ENCODE measurements at regions not wholly inside any gene's neighbourhood (a gene's known extent, or its start where the extent isn't known, plus 50 kb on each side); places are given as distances from the start of the nearest gene placed in this dataset.

DNA sequence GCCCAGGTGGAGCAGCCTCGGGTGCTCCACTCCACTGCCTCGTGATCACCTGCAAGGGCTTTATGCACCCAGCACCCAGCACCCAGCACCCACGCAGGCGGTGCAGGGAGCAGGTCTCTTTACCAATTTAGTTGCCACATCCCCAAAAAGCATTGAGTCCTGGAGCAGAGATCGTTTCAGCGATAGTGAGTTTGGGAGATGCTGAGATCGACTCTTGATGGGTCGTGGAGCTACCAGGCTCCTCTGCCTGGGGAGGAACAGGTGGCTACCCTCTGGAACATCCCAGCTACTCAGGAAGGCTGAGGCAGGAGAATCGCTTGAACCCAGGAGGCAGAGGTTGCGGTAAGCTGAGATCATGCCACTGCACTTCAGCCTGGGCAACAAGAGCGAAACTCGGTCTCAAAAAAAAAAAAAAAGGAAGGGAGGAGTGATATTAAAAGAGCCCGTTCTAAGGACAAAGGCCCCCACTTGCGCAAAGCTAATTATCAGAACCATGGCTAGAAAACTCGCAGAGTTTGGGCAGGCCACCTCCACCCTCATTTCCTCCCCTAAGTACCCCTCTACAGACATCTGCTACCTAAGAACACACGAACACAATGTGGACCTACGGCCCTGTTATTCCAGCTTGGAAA, 106.5 kb upstream of the SLC45A1 start:
- Histone ChIP-seq H4K8ac (ENCODE audit: extremely low read depth, insufficient read depth, low read length) (peak overlapping the region; percentile 8; the same call in 1 of the 2 replicates), H3K18ac (ENCODE audit: extremely low read depth, low read length) (no peak overlapping the region; the same call in 1 of the 2 replicates), H3K4me2 (ENCODE audit: insufficient read depth in 1 of 2, low read depth in 2 of 2, low read length in 2 of 2) (no peak overlapping the region), H3K36me3 (ENCODE audit: control insufficient read depth in 2 of 4, insufficient read depth in 4 of 4, low read length in 3 of 4) (no peaks in the 10 kb centered on the region), H3K9ac (replicated peaks in 1 of 4; ENCODE audit: extremely low read depth in 1 of 4, low read depth in 3 of 4, low read length in 3 of 4) (no peak overlapping the region), H3K23me2 (ENCODE audit: low read depth, low read length) (no peaks in the 10 kb centered on the region), H3K4ac (replicated peaks; ENCODE audit: insufficient read length, low read depth, low read length) (no peak overlapping the region), H3K27me3 (replicated peaks in 1 of 4; ENCODE audit: control insufficient read depth in 3 of 4, extremely low read depth in 1 of 4, insufficient read depth in 3 of 4, low read length in 3 of 4) (no peaks in the 10 kb centered on the region; a peak in 1 of 7 replicates), H2BK12ac (ENCODE audit: low read depth, low read length) (peak overlapping the region; percentile 92; the same call in 1 of the 2 replicates), H2BK20ac (ENCODE audit: low read length) (no peak overlapping the region; the same call in 1 of the 2 replicates), H3K9me3 (ENCODE audit: insufficient read depth in 2 of 2, low read depth in 1 of 2, low read length in 1 of 2) (no peaks in the 10 kb centered on the region), H3K4me3 (ENCODE audit: extremely low read depth in 1 of 4, insufficient read depth in 2 of 4, low read depth in 3 of 4, low read length in 4 of 4) (no peak overlapping the region), H4K5ac (ENCODE audit: insufficient read length, low read depth, low read length) (no peak overlapping the region), H3K4me1 (replicated peaks in 1 of 4; ENCODE audit: control insufficient read depth in 3 of 4, insufficient read depth in 4 of 4, low read length in 3 of 4) (peaks cover 0 to 7% (median 2%) of the 10 kb centered on the region in 4 experiments; a peak in 3 of 7 replicates), H3K56ac (replicated peaks; ENCODE audit: insufficient read length, low read depth, low read length) (no peak overlapping the region), H3K14ac (ENCODE audit: insufficient read length) (no peak overlapping the region), H3K27ac (ENCODE audit: low read depth, low read length) (no peak overlapping the region), H2BK15ac (ENCODE audit: low read length) (no peak overlapping the region; the same call in 1 of the 2 replicates), H3K23ac (ENCODE audit: insufficient read length) (no peak overlapping the region), H2BK120ac (replicated peaks; ENCODE audit: low read depth, low read length) (no peak overlapping the region), H3K79me2 (ENCODE audit: control insufficient read depth in 1 of 2, insufficient read depth in 2 of 2, low read length in 2 of 2) (no peaks in the 10 kb centered on the region), H2BK5ac (ENCODE audit: low read depth, low read length) (0 out of 2 replicates have a peak overlapping the region, but pooled peaks have one; percentile 50), H2AFZ (ENCODE audit: low read length) (no peak overlapping the region), H2AK5ac (ENCODE audit: low read depth, low read length) (no peak overlapping the region), H4K91ac (replicated peaks; ENCODE audit: insufficient read length, low read length) (no peak overlapping the region), H3K79me1 (ENCODE audit: low read depth, low read length) (no peaks in the 10 kb centered on the region), H4K20me1 (replicated peaks in 1 of 2; ENCODE audit: control insufficient read depth in 1 of 2, insufficient read depth in 2 of 2, low read length in 2 of 2) (no peaks in the 10 kb centered on the region)
- TF ChIP-seq POLR2AphosphoS5 (IDR thresholded peaks at IDR 0.05; ENCODE audit: low read depth, low read length): no peak
- no peak for TF ChIP-seq POU5F1 (IDR thresholded peaks at IDR 0.05; ENCODE audit: low read depth, low read length)
- TF ChIP-seq SP2 (IDR thresholded peaks at IDR 0.05; ENCODE audit: low read length): no peak
- no peak for TF ChIP-seq SRF (IDR thresholded peaks at IDR 0.05; ENCODE audit: low read depth, low read length)
- TF ChIP-seq CHD1 (IDR thresholded peaks at IDR 0.05; ENCODE audit: low read depth, low read length): no peak
- no peak for TF ChIP-seq SP4 (IDR thresholded peaks at IDR 0.05; ENCODE audit: low read length)
- no peak for TF ChIP-seq PHF8 (conservative IDR thresholded peaks at IDR 0.05; ENCODE audit: low read depth, low read length)
- no peak for TF ChIP-seq SIN3A (conservative IDR thresholded peaks at IDR 0.05 in 1 of 2, IDR thresholded peaks at IDR 0.05 in 1 of 2; ENCODE audit: low read depth in 1 of 2, low read length in 2 of 2)
- TF ChIP-seq HDAC2 (IDR thresholded peaks at IDR 0.05; ENCODE audit: borderline replicate concordance in 1 of 2, low read depth in 2 of 2, low read length in 2 of 2): no peak
- no peak for TF ChIP-seq TEAD4 (IDR thresholded peaks at IDR 0.05; ENCODE audit: low read depth, low read length)
- TF ChIP-seq, protein P1, sequence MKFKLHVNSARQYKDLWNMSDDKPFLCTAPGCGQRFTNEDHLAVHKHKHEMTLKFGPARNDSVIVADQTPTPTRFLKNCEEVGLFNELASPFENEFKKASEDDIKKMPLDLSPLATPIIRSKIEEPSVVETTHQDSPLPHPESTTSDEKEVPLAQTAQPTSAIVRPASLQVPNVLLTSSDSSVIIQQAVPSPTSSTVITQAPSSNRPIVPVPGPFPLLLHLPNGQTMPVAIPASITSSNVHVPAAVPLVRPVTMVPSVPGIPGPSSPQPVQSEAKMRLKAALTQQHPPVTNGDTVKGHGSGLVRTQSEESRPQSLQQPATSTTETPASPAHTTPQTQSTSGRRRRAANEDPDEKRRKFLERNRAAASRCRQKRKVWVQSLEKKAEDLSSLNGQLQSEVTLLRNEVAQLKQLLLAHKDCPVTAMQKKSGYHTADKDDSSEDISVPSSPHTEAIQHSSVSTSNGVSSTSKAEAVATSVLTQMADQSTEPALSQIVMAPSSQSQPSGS (IDR thresholded peaks at IDR 0.05; ENCODE audit: low read length): no peak
- no peak for TF ChIP-seq GTF2F1 (IDR thresholded peaks at IDR 0.05; ENCODE audit: borderline replicate concordance, low read depth, low read length)
- ChIA-PET CTCF (ENCODE audit: partially characterized antibody) (interaction anchor here (0.7 to 1.9 kb wide), 4 partner anchors 8 to 103 kb away, joined by 3 to 7 read pairs (median 4); no protein-coding TSS in a partner anchor), POLR2A (ENCODE audit: partially characterized antibody) (no interaction called here)
- no peak for DNase-seq (ENCODE audit: low read depth in 1 of 2, low spot score in 2 of 2)
- 90% methylated on average over 13 of the region's 17 CpGs; no CpG with 5 or more reads in 1 of the 2 experiments for whole genome bisulfite sequencing, 2 experiments (ENCODE audit: extremely low coverage in 1 of 2, insufficient coverage in 1 of 2, insufficient read length in 1 of 2, insufficient replicate concordance in 2 of 2, low coverage in 1 of 2, low lambda C conversion rate in 2 of 2, missing lambda C conversion rate in 1 of 2)
- FAIRE-seq: no peak

Data from H1 (cell line).